ENCODE measurements at regions not wholly inside any gene's neighbourhood (a gene's known extent, or its start where the extent isn't known, plus 50 kb on each side); places are given as distances from the start of the nearest gene placed in this dataset.

DNA sequence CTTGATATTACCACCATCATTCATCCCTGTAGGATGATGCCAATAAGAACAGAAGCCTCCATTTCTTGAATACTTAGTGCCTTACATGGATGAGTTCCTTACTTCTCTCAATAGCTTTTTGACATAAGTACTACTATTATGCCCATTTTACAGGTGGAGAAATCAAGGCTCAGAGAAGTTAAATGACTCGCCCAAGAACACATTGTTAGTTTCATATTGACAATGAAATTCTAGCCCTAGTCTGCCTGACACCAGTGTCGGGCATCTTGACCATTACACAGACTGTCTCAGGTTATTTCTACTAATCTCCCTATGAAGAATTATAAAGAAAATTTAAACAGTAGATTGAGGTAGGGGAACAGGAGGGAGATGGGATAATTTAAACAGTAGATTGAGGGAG is 52.5 kb upstream of the ARL8B start:
- TF ChIP-seq, protein P1, sequence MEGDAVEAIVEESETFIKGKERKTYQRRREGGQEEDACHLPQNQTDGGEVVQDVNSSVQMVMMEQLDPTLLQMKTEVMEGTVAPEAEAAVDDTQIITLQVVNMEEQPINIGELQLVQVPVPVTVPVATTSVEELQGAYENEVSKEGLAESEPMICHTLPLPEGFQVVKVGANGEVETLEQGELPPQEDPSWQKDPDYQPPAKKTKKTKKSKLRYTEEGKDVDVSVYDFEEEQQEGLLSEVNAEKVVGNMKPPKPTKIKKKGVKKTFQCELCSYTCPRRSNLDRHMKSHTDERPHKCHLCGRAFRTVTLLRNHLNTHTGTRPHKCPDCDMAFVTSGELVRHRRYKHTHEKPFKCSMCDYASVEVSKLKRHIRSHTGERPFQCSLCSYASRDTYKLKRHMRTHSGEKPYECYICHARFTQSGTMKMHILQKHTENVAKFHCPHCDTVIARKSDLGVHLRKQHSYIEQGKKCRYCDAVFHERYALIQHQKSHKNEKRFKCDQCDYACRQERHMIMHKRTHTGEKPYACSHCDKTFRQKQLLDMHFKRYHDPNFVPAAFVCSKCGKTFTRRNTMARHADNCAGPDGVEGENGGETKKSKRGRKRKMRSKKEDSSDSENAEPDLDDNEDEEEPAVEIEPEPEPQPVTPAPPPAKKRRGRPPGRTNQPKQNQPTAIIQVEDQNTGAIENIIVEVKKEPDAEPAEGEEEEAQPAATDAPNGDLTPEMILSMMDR (IDR thresholded peaks at IDR 0.05; ENCODE audit: control extremely low read depth in 1 of 3, insufficient read depth in 1 of 3, low read depth in 1 of 3, low read length in 3 of 3), result no peak
- no peak for TF ChIP-seq POLR2A (IDR thresholded peaks at IDR 0.05; ENCODE audit: control extremely low read depth in 1 of 2, low read depth in 2 of 2, low read length in 2 of 2)
- TF ChIP-seq MAX (IDR thresholded peaks at IDR 0.05), result no peak
- TF ChIP-seq RAD21 (IDR thresholded peaks at IDR 0.05 in 1 of 2, conservative IDR thresholded peaks at IDR 0.05 in 1 of 2; ENCODE audit: low read depth in 2 of 2, low read length in 2 of 2), result no peak
- TF ChIP-seq GTF2F1 (IDR thresholded peaks at IDR 0.05; ENCODE audit: borderline replicate concordance, low read depth, low read length), result no peak
- TF ChIP-seq TAF1 (IDR thresholded peaks at IDR 0.05; ENCODE audit: low read depth, low read length), result no peak
- no peak for TF ChIP-seq ATF2 (IDR thresholded peaks at IDR 0.05; ENCODE audit: low read length)
- TF ChIP-seq MAFK (IDR thresholded peaks at IDR 0.05; ENCODE audit: low read depth, low read length), result no peak
- TF ChIP-seq EZH2 (IDR thresholded peaks at IDR 0.05; ENCODE audit: low read depth, low read length, severe bottlenecking), result no peak
- no peak for TF ChIP-seq ZNF274 (IDR thresholded peaks at IDR 0.05; ENCODE audit: borderline replicate concordance, extremely low read depth, low read length)
- TF ChIP-seq CEBPB (IDR thresholded peaks at IDR 0.05; ENCODE audit: low read depth, low read length), result no peak
- no peak for TF ChIP-seq SP1 (IDR thresholded peaks at IDR 0.05; ENCODE audit: low read depth, low read length)

Measured in H1 (cell line).